H9 (cell line): ENCODE measurements at regions not wholly inside any gene's neighbourhood (a gene's known extent, or its start where the extent isn't known, plus 50 kb on each side); places are given as distances from the start of the nearest gene placed in this dataset.

ENCODE experiments used
- DNase-seq: peaks from one replicate; pipeline ENCODE4 v3.0.0-alpha.2; 2017
- H2AFZ ChIP-seq: one replicate; pipeline ENCODE4 v1.6.1; 2013; ENCODE audit warnings: mild to moderate bottlenecking, low read length, control low read depth, moderate library complexity
- H2AK5ac ChIP-seq: 2 replicates; pipeline ENCODE4 v1.6.1; 2013; ENCODE audit warnings: low read length, control low read depth, mixed read lengths; ENCODE audit not compliant: insufficient read length
- H2BK120ac ChIP-seq: one replicate; pipeline ENCODE4 v1.6.1; 2013; ENCODE audit warnings: low read depth, mild to moderate bottlenecking, low read length, control low read depth, inconsistent platforms; ENCODE audit not compliant: poor library complexity, severe bottlenecking
- H2BK12ac ChIP-seq: 2 replicates; pipeline ENCODE4 v1.6.1; 2013; ENCODE audit warnings: low read length, control low read depth, mixed read lengths, low read depth; ENCODE audit not compliant: insufficient read length
- H2BK15ac ChIP-seq: 2 replicates; pipeline ENCODE4 v1.6.1; 2013; ENCODE audit warnings: low read depth, low read length, control low read depth
- H2BK20ac ChIP-seq: one replicate; pipeline ENCODE4 v1.6.1; 2013; ENCODE audit warnings: low read depth, mild to moderate bottlenecking, low read length, control low read depth, inconsistent platforms; ENCODE audit not compliant: poor library complexity, severe bottlenecking
- H2BK5ac ChIP-seq: 2 replicates; pipeline ENCODE4 v1.6.1; 2013; ENCODE audit warnings: low read length, control low read depth, mixed read lengths; ENCODE audit not compliant: insufficient read length
- H3K14ac ChIP-seq: 2 replicates; pipeline ENCODE4 v1.6.1; 2013; ENCODE audit warnings: low read length, control low read depth; ENCODE audit not compliant: insufficient read depth
- H3K18ac ChIP-seq: 2 replicates; pipeline ENCODE4 v1.6.1; 2013; ENCODE audit warnings: low read depth, mild to moderate bottlenecking, mixed read lengths, low read length, control low read depth; ENCODE audit not compliant: insufficient read length
- H3K23ac ChIP-seq: 2 replicates; pipeline ENCODE4 v1.6.1; 2013; ENCODE audit warnings: low read length, control low read depth, mixed read lengths, low read depth; ENCODE audit not compliant: insufficient read length
- H3K23me2 ChIP-seq: 2 replicates; pipeline ENCODE4 v1.6.1; 2013; ENCODE audit warnings: low read depth, mild to moderate bottlenecking, mixed read lengths, low read length, control low read depth; ENCODE audit not compliant: insufficient read length, poor library complexity, severe bottlenecking
- H3K27ac ChIP-seq: 2 replicates; pipeline ENCODE4 v1.5.1; 2013; ENCODE audit warnings: low read length, control low read depth, mixed read lengths, low read depth; ENCODE audit not compliant: insufficient read length
- H3K27me3 ChIP-seq: 2 replicates; pipeline ENCODE4 v1.6.1; 2013; ENCODE audit warnings: low read length, control low read depth, inconsistent platforms; ENCODE audit not compliant: insufficient read depth
- H3K4ac ChIP-seq: 2 replicates; pipeline ENCODE4 v1.6.1; 2013; ENCODE audit warnings: low read depth, mild to moderate bottlenecking, control low read depth, inconsistent platforms, low read length, moderate library complexity
- H3K4me1 ChIP-seq: 2 replicates; pipeline ENCODE4 v1.6.1; 2013; ENCODE audit warnings: low read length, control low read depth, inconsistent platforms; ENCODE audit not compliant: insufficient read depth
- H3K4me2 ChIP-seq: 2 replicates; pipeline ENCODE4 v1.6.1; 2013; ENCODE audit warnings: low read length, control low read depth, mixed read lengths; ENCODE audit not compliant: insufficient read length, insufficient read depth
- H3K56ac ChIP-seq: 2 replicates; pipeline ENCODE4 v1.6.1; 2013; ENCODE audit warnings: low read depth, mild to moderate bottlenecking, mixed read lengths, low read length, control low read depth; ENCODE audit not compliant: insufficient read length
- H3K79me1 ChIP-seq: 2 replicates; pipeline ENCODE4 v1.6.1; 2013; ENCODE audit warnings: low read depth, mild to moderate bottlenecking, moderate library complexity, low read length, control low read depth, inconsistent platforms; ENCODE audit not compliant: insufficient read depth, poor library complexity, severe bottlenecking
- H3K79me2 ChIP-seq: 2 replicates; pipeline ENCODE4 v1.6.1; 2013; ENCODE audit warnings: low read length, control low read depth, inconsistent platforms; ENCODE audit not compliant: insufficient read depth
- H3K9ac ChIP-seq: 2 replicates; pipeline ENCODE4 v1.6.1; 2013; ENCODE audit warnings: low read length, control low read depth, mixed read lengths; ENCODE audit not compliant: insufficient read length; ENCODE audit errors: extremely low read depth
- H3K9me3 ChIP-seq: one replicate; pipeline ENCODE4 v1.6.1; 2013; ENCODE audit warnings: low read depth, low read length, inconsistent platforms; ENCODE audit not compliant: control insufficient read depth
- H3T11ph ChIP-seq: one replicate; pipeline ENCODE4 v1.6.1; 2013; ENCODE audit warnings: mild to moderate bottlenecking, low read length, control low read depth, inconsistent platforms
- H4K20me1 ChIP-seq: one replicate; pipeline ENCODE4 v1.6.1; 2013; ENCODE audit not compliant: control insufficient read depth, insufficient read length, insufficient read depth
- H4K5ac ChIP-seq: 2 replicates; pipeline ENCODE4 v1.6.1; 2013; ENCODE audit warnings: low read depth, mild to moderate bottlenecking, mixed read lengths, low read length, control low read depth; ENCODE audit not compliant: insufficient read length
- H4K8ac ChIP-seq: replicated peaks from 2 replicates; pipeline ENCODE4 v1.6.1; 2013; ENCODE audit warnings: low read length, control low read depth, mixed read lengths, low read depth; ENCODE audit not compliant: insufficient read length
- H4K91ac ChIP-seq: 2 replicates; pipeline ENCODE4 v1.6.1; 2013; ENCODE audit warnings: low read depth, mild to moderate bottlenecking, moderate library complexity, mixed read lengths, low read length, control low read depth; ENCODE audit not compliant: insufficient read length
- H3K27ac Mint-ChIP-seq, 3 experiments: 2 replicates in 2 of 3; 3 replicates in 1 of 3; pipeline ENCODE4 v1.8.0; 2020 to 2021; ENCODE audit warnings: mixed read lengths in 3 of 3, mild to moderate bottlenecking in 1 of 3, moderate library complexity in 1 of 3
- H3K27me3 Mint-ChIP-seq: 2 replicates; pipeline ENCODE4 v1.8.0; 2021; ENCODE audit warnings: low read depth, mild to moderate bottlenecking, moderate library complexity, mixed read lengths
- H3K36me3 Mint-ChIP-seq, 3 experiments: 2 replicates in 2 of 3; 3 replicates in 1 of 3; pipeline ENCODE4 v1.8.0; 2020 to 2021; ENCODE audit warnings: low read depth in 3 of 3, mixed read lengths in 3 of 3; ENCODE audit not compliant: insufficient read depth in 1 of 3
- H3K4me1 Mint-ChIP-seq, 2 experiments: 2 replicates each; pipeline ENCODE4 v1.8.0; 2020; ENCODE audit warnings: mixed read lengths in 2 of 2
- H3K4me3 Mint-ChIP-seq, 2 experiments: 2 replicates in 1 of 2; 3 replicates in 1 of 2; pipeline ENCODE4 v1.8.0; 2020 to 2021; ENCODE audit warnings: mild to moderate bottlenecking in 2 of 2, mixed read lengths in 2 of 2, moderate library complexity in 1 of 2
- H3K9me3 Mint-ChIP-seq, 2 experiments: 2 replicates in 1 of 2; 3 replicates in 1 of 2; pipeline ENCODE4 v1.8.0; 2020; ENCODE audit warnings: mild to moderate bottlenecking in 2 of 2, mixed read lengths in 2 of 2, moderate library complexity in 1 of 2
- CTCF ChIP-seq: fragments of 200-600 bp; sonication (generic); conservative IDR thresholded peaks from 3 replicates; pipeline ENCODE4 v1.8.0; 2021; ENCODE audit warnings: antibody characterized with exemption, mild to moderate bottlenecking
- WGBS: extraction: QIAGEN DNeasy Blood & Tissue Kit; methylation state at CpG from one replicate; pipeline ENCODE4 v1.1.7; 2013; ENCODE audit warnings: missing lambda C conversion rate, low lambda C conversion rate, mixed read lengths; ENCODE audit not compliant: insufficient read length; ENCODE audit errors: extremely low coverage; 5-methylcytosine and 5-hydroxymethylcytosine counted together

DNA sequence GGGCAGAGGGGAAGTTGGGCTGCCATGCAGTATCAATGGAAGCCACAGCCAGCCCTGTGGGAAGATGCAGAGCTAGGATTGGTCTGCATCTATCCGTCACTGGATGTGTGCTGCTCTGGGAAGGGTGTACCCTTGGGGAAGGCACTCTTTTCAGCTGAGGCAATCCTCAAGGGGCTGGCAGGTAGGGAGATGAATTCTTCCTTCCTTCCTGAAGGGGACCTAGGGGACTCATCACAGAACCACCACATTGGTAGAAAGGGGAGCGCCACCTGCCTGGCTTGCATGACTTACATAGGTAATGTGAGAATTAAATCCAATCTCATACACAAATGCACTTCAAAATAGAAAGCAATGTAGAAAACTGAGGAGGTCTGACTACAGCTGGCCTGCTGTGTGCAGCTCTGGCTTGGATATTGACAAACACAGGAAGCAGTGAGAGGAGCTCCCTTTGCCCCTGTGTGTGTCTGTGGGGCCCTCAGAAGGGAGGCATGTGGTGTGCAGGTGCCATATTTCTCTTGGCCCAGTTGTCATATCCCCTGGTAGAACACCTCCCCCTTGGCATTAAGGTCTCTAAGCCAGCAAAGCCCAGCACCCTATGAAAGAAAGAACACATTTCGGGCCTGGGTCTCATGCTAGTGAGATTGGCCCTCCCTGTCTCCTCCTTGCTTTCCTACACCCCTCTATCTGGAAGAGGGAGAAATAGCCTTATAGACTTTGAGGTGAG is 260.3 kb upstream of the MOCS1 start:
- no peak overlapping the region for H2BK5ac ChIP-seq
- no peaks in the 10 kb centered on the region for H3K79me2 ChIP-seq
- TF ChIP-seq CTCF, result no peak
- no peak overlapping the region for H2AFZ ChIP-seq
- H2BK20ac ChIP-seq, result no peak overlapping the region
- H2BK12ac ChIP-seq, result no peak overlapping the region
- H4K8ac ChIP-seq, result no peak overlapping the region
- no peak overlapping the region for H3K4me2 ChIP-seq
- no peak overlapping the region for H3K18ac ChIP-seq
- no peaks in the 10 kb centered on the region for H3K27me3 ChIP-seq
- no peak overlapping the region for H3K27ac Mint-ChIP-seq
- H3K9me3 Mint-ChIP-seq, result peaks cover 0 to 2% of the 10 kb centered on the region in 2 experiments; a peak in 1 of 5 replicates
- H4K20me1 ChIP-seq, result no peaks in the 10 kb centered on the region
- no peaks in the 10 kb centered on the region for H3K23me2 ChIP-seq
- no peak overlapping the region for H3K4me3 Mint-ChIP-seq
- H3K23ac ChIP-seq, result no peak overlapping the region
- no peak overlapping the region for H3K27ac ChIP-seq
- no peak overlapping the region for H3K9ac ChIP-seq
- WGBS, result no CpG with 5 or more reads among the region's 3 CpGs
- H3K4ac ChIP-seq, result no peak overlapping the region
- H2BK120ac ChIP-seq, result no peak overlapping the region
- no peaks in the 10 kb centered on the region; the same call in 1 of the 2 replicates for H3K27me3 Mint-ChIP-seq
- H3K36me3 Mint-ChIP-seq, result no peaks in the 10 kb centered on the region
- DNase-seq, result no peak
- no peak overlapping the region for H3K14ac ChIP-seq
- H3T11ph ChIP-seq, result no peak overlapping the region
- no peak overlapping the region for H3K56ac ChIP-seq
- no peak overlapping the region for H2AK5ac ChIP-seq
- H4K91ac ChIP-seq, result no peak overlapping the region
- no peaks in the 10 kb centered on the region for H3K9me3 ChIP-seq
- H2BK15ac ChIP-seq, result no peak overlapping the region
- H3K4me1 Mint-ChIP-seq, result no peaks in the 10 kb centered on the region; a peak in 1 of 4 replicates
- no peaks in the 10 kb centered on the region for H3K79me1 ChIP-seq
- no peak overlapping the region for H4K5ac ChIP-seq
- no peaks in the 10 kb centered on the region for H3K4me1 ChIP-seq
